Suprapubic skin (tissue), 4 donors: ENCODE measurements at regions not wholly inside any gene's neighbourhood (a gene's known extent, or its start where the extent isn't known, plus 50 kb on each side); places are given as distances from the start of the nearest gene placed in this dataset.

ENCODE experiments used
- DNase-seq, 2 donors: peaks; one replicate each; pipeline ENCODE4 v3.0.0-alpha.2; 2019; ENCODE audit warnings: low spot score in 2 of 2
- H3K27ac ChIP-seq: fragments of 200-600 bp; sonication (generic); one replicate; pipeline ENCODE4 v1.5.1; 2019
- H3K27me3 ChIP-seq: fragments of 200-600 bp; sonication (generic); one replicate; pipeline ENCODE4 v1.5.1; 2019
- H3K36me3 ChIP-seq: fragments of 200-600 bp; sonication (generic); one replicate; pipeline ENCODE4 v1.5.1; 2019
- H3K4me1 ChIP-seq: fragments of 200-600 bp; sonication (generic); one replicate; pipeline ENCODE4 v1.5.1; 2019
- H3K4me3 ChIP-seq: fragments of 200-600 bp; sonication (generic); one replicate; pipeline ENCODE4 v1.5.1; 2019; ENCODE audit warnings: mild to moderate bottlenecking
- H3K9me3 ChIP-seq: fragments of 200-600 bp; sonication (generic); one replicate; pipeline ENCODE4 v1.5.1; 2019
- CTCF ChIP-seq, 2 donors: fragments of 200-600 bp in 1 of 2; fragments of 450-650 bp in 1 of 2; sonication (generic) in 1 of 2; IDR thresholded peaks; one replicate each; pipeline ENCODE4 v1.5.1; 2016 to 2019; ENCODE audit warnings: antibody characterized with exemption in 2 of 2, mild to moderate bottlenecking in 1 of 2, moderate library complexity in 1 of 2
- EP300 ChIP-seq: sonication (generic); formaldehyde crosslinking; IDR thresholded peaks from one replicate; pipeline ENCODE4 v1.6.1; 2017; ENCODE audit warnings: antibody characterized with exemption
- POLR2A ChIP-seq, 2 donors: fragments of 450-650 bp; IDR thresholded peaks; one replicate each; pipeline ENCODE4 v1.6.1; 2017; ENCODE audit warnings: antibody characterized with exemption in 2 of 2, mild to moderate bottlenecking in 2 of 2, moderate library complexity in 2 of 2
- POLR2AphosphoS5 ChIP-seq, 3 donors: sonication (generic); formaldehyde crosslinking; IDR thresholded peaks; one replicate each; pipeline ENCODE4 v1.6.1; 2017; ENCODE audit warnings: antibody characterized with exemption in 3 of 3
- WGBS: methylation state at CpG from one replicate; pipeline ENCODE4 v1.1.5; 2018; 5-methylcytosine and 5-hydroxymethylcytosine counted together

GRCh38 chr7:52959336-52959735, 76.1 kb upstream of the POM121L12 start:
- Histone ChIP-seq H3K36me3 (no peaks in the 10 kb centered on the region), H3K4me3 (no peak overlapping the region), H3K27me3 (no peaks in the 10 kb centered on the region), H3K27ac (no peak overlapping the region), H3K9me3 (no peaks in the 10 kb centered on the region), H3K4me1 (no peaks in the 10 kb centered on the region)
- DNase-seq = no peak
- WGBS = 45% methylated on average over 1 of the region's 1 CpG
- TF ChIP-seq POLR2AphosphoS5 (IDR thresholded peaks at IDR 0.05) = no peak
- TF ChIP-seq EP300 = no peak
- no peak for TF ChIP-seq CTCF (IDR thresholded peaks at IDR 0.05)
- TF ChIP-seq POLR2A (IDR thresholded peaks at IDR 0.05) = no peak

- H3K27me3 ChIP-seq = no peaks in the 10 kb centered on the region
- no peaks in the 10 kb centered on the region for H3K9me3 ChIP-seq
- TF ChIP-seq POLR2A (IDR thresholded peaks at IDR 0.05) (no peak), CTCF (IDR thresholded peaks at IDR 0.05) (no peak), POLR2AphosphoS5 (IDR thresholded peaks at IDR 0.05) (no peak), EP300 (no peak)
- H3K4me1 ChIP-seq = no peaks in the 10 kb centered on the region
- 78% methylated on average over 4 of the region's 4 CpGs for WGBS
- no peak for DNase-seq
- H3K4me3 ChIP-seq = no peak overlapping the region
- H3K27ac ChIP-seq = no peak overlapping the region
- no peaks in the 10 kb centered on the region for H3K36me3 ChIP-seq
Measured at GRCh38 chr7:52958621-52959140, 76.8 kb upstream of the POM121L12 start.

- H3K9me3 ChIP-seq = no peaks in the 10 kb centered on the region
- no peaks in the 10 kb centered on the region for H3K36me3 ChIP-seq
- TF ChIP-seq EP300 = no peak
- no peaks in the 10 kb centered on the region for H3K27me3 ChIP-seq
- H3K4me1 ChIP-seq = no peaks in the 10 kb centered on the region
- H3K27ac ChIP-seq = no peak overlapping the region
- no peak for DNase-seq
- no peak overlapping the region for H3K4me3 ChIP-seq
- WGBS = 28% methylated on average over 10 of the region's 10 CpGs
Measured at GRCh38 chr7:52956379-52956915, 79.0 kb upstream of the POM121L12 start.

- Histone ChIP-seq H3K27me3 (no peaks in the 10 kb centered on the region), H3K4me3 (no peak overlapping the region), H3K36me3 (no peaks in the 10 kb centered on the region), H3K9me3 (no peaks in the 10 kb centered on the region), H3K27ac (no peak overlapping the region), H3K4me1 (no peaks in the 10 kb centered on the region)
- WGBS = 71% methylated on average over 2 of the region's 2 CpGs
- TF ChIP-seq EP300 (no peak), POLR2A (IDR thresholded peaks at IDR 0.05) (no peak), POLR2AphosphoS5 (IDR thresholded peaks at IDR 0.05) (no peak)
- DNase-seq = no peak
Measured at GRCh38 chr7:52955522-52955921, 79.9 kb upstream of the POM121L12 start.

- Histone ChIP-seq H3K27me3 (no peaks in the 10 kb centered on the region), H3K9me3 (no peaks in the 10 kb centered on the region), H3K27ac (no peak overlapping the region), H3K4me1 (no peaks in the 10 kb centered on the region), H3K36me3 (no peaks in the 10 kb centered on the region), H3K4me3 (no peak overlapping the region)
- DNase-seq = no peak
- no peak for TF ChIP-seq POLR2AphosphoS5 (IDR thresholded peaks at IDR 0.05)
- TF ChIP-seq CTCF (IDR thresholded peaks at IDR 0.05) = no peak
- TF ChIP-seq EP300 = no peak
- no peak for TF ChIP-seq POLR2A (IDR thresholded peaks at IDR 0.05)
- whole genome bisulfite sequencing = 64% methylated on average over 2 of the region's 2 CpGs
Measured at GRCh38 chr7:52944921-52945320, 90.5 kb upstream of the POM121L12 start.

- 38% methylated on average over 3 of the region's 3 CpGs for WGBS
- Histone ChIP-seq H3K27ac (no peak overlapping the region), H3K9me3 (no peaks in the 10 kb centered on the region), H3K4me3 (no peak overlapping the region), H3K4me1 (no peaks in the 10 kb centered on the region), H3K27me3 (no peaks in the 10 kb centered on the region), H3K36me3 (no peaks in the 10 kb centered on the region)
- DNase-seq = no peak
- TF ChIP-seq EP300 (no peak), POLR2A (IDR thresholded peaks at IDR 0.05) (no peak), CTCF (IDR thresholded peaks at IDR 0.05) (no peak), POLR2AphosphoS5 (IDR thresholded peaks at IDR 0.05) (no peak)
Measured at GRCh38 chr7:52940481-52940880, 95.0 kb upstream of the POM121L12 start.
